ENCODE measurements at regions not wholly inside any gene's neighbourhood (a gene's known extent, or its start where the extent isn't known, plus 50 kb on each side); places are given as distances from the start of the nearest gene placed in this dataset.

DNA sequence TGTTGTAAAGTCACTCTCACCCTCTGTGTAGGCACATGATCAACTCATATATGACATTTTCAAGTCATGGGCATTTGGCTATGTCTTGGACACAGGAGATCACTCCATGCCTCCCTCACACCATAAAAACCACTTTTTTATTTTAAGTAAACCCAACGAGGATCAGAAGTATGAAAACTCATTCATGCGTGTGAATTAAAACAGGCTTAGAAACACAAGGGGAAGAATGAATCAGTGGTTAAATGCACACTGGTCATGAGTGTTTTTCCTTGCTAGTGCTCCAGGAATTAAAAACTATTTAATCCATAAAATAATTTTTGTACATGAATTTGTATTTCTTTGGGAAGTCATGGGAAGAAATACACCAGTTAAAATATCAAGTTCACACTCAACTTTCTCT is 198.4 kb downstream of the GALC start:
- TF ChIP-seq, protein P1, sequence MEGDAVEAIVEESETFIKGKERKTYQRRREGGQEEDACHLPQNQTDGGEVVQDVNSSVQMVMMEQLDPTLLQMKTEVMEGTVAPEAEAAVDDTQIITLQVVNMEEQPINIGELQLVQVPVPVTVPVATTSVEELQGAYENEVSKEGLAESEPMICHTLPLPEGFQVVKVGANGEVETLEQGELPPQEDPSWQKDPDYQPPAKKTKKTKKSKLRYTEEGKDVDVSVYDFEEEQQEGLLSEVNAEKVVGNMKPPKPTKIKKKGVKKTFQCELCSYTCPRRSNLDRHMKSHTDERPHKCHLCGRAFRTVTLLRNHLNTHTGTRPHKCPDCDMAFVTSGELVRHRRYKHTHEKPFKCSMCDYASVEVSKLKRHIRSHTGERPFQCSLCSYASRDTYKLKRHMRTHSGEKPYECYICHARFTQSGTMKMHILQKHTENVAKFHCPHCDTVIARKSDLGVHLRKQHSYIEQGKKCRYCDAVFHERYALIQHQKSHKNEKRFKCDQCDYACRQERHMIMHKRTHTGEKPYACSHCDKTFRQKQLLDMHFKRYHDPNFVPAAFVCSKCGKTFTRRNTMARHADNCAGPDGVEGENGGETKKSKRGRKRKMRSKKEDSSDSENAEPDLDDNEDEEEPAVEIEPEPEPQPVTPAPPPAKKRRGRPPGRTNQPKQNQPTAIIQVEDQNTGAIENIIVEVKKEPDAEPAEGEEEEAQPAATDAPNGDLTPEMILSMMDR (IDR thresholded peaks at IDR 0.05), result no peak
- TF ChIP-seq POLR2A (IDR thresholded peaks at IDR 0.05), result no peak

Measured in body of pancreas (tissue), 4 donors.